ENCODE measurements at regions not wholly inside any gene's neighbourhood (a gene's known extent, or its start where the extent isn't known, plus 50 kb on each side); places are given as distances from the start of the nearest gene placed in this dataset.

DNA sequence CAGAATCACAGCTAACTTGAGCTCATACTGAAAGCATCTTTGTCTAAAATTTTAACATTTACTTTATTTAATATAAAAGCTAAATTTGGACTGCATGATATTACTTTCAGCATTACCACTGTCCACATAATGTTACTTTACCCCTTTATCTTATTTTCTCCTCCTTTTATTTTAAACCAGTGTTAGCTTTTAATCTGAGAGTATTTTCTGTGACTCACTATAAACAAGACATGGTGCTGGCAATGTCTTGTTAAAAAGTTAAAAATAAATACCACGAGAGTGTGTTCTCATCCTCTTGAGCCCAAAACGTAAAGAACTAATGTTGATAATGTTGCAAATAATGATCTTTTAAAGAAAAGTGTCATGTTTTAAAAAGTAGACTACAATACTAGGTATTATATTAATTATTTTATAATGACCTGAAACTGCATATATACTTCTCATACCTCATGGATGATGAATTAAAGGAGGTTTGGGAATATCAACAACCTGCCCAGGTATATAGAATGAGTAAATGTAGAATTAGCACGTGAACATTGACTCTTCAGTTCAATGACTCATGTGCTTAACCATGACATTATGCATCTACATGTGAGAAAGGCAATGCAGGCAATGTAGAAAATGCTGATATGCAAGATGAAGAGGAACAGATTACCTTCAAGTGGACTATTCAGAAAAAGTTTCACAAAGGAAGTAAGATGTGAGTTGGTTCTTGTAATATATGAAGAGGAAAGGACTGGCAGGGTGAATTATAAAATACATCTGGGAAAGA is 454.1 kb upstream of the ADGRL3 start:
- H4K20me1 ChIP-seq (ENCODE audit: control insufficient read depth, insufficient read depth): no peaks in the 10 kb centered on the region
- H3K36me3 ChIP-seq (ENCODE audit: control insufficient read depth in 2 of 2, insufficient read depth in 2 of 2, low read length in 1 of 2): no peaks in the 10 kb centered on the region
- H3K27me3 ChIP-seq (replicated peaks in 1 of 2; ENCODE audit: control insufficient read depth in 2 of 2, insufficient read depth in 2 of 2, low read length in 1 of 2): no peaks in the 10 kb centered on the region
- ATAC-seq (no peak), FAIRE-seq (no peak), DNase-seq (ENCODE audit: low read depth, low spot score) (no peak)
- RAD21 ChIA-PET (ENCODE audit: unreplicated experiment): interaction anchor here (0.9 kb wide), 1 partner anchor 80 kb away, joined by 3 read pairs; no protein-coding TSS in a partner anchor
- no TSS peak for BruUV-seq (replicated peaks)
- no peak overlapping the region for H3K9ac ChIP-seq (ENCODE audit: control insufficient read depth, insufficient read depth, low read length)
- H3K27ac ChIP-seq (ENCODE audit: control insufficient read depth, insufficient read depth): no peak overlapping the region
- POLR2A ChIA-PET: no interaction called here
- no peak overlapping the region for H3K4me2 ChIP-seq (ENCODE audit: control insufficient read depth, insufficient read depth)
- CTCF ChIA-PET: interaction anchor here (1.1 kb wide), 1 partner anchor 14 kb away, joined by 3 read pairs; no protein-coding TSS in a partner anchor
- in situ Hi-C loops (cut with MboI): no loop called here
- intact Hi-C loops (cut with micrococcal nuclease; ENCODE audit: unreplicated experiment): no loop called here
- H3K79me2 ChIP-seq (ENCODE audit: control insufficient read depth, insufficient read depth, low read length): no peaks in the 10 kb centered on the region
- no peak overlapping the region for H2AFZ ChIP-seq (ENCODE audit: control insufficient read depth, low read depth, low read length)
- WGBS (ENCODE audit: insufficient coverage, insufficient replicate concordance, low lambda C conversion rate, missing lambda C conversion rate): 8% methylated on average over 3 of the region's 3 CpGs
- no peak for TF ChIP-seq SUPT20H (IDR thresholded peaks at IDR 0.05; ENCODE audit: borderline replicate concordance, control insufficient read depth, low read depth, low read length)
- TF ChIP-seq, protein P1, sequence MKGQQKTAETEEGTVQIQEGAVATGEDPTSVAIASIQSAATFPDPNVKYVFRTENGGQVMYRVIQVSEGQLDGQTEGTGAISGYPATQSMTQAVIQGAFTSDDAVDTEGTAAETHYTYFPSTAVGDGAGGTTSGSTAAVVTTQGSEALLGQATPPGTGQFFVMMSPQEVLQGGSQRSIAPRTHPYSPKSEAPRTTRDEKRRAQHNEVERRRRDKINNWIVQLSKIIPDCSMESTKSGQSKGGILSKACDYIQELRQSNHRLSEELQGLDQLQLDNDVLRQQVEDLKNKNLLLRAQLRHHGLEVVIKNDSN (IDR thresholded peaks at IDR 0.05; ENCODE audit: borderline replicate concordance, extremely low read length, insufficient read depth, low read depth, low read length): no peak
- no peak for TF ChIP-seq MYC (IDR thresholded peaks at IDR 0.05; ENCODE audit: insufficient read depth, insufficient read length, insufficient replicate concordance, low read length, severe bottlenecking)
- TF ChIP-seq JUNB (IDR thresholded peaks at IDR 0.05): no peak
- no peak for TF ChIP-seq RAD51 (IDR thresholded peaks at IDR 0.05)
- TF ChIP-seq RUNX3 (IDR thresholded peaks at IDR 0.05; ENCODE audit: low read length): no peak
- no peak for TF ChIP-seq SUZ12 (IDR thresholded peaks at IDR 0.05; ENCODE audit: unreplicated experiment)
- no peak for TF ChIP-seq RB1 (IDR thresholded peaks at IDR 0.05; ENCODE audit: borderline replicate concordance)
- no peak for TF ChIP-seq POLR2AphosphoS2 (IDR thresholded peaks at IDR 0.05; ENCODE audit: low read depth, low read length)
- TF ChIP-seq RBBP5 (conservative IDR thresholded peaks at IDR 0.05): no peak
- TF ChIP-seq SMAD5 (IDR thresholded peaks at IDR 0.05; ENCODE audit: low read depth): no peak
- no peak for TF ChIP-seq NR2C2 (IDR thresholded peaks at IDR 0.05; ENCODE audit: borderline replicate concordance, control insufficient read depth, insufficient read length, low read depth)
- TF ChIP-seq, protein P2, sequence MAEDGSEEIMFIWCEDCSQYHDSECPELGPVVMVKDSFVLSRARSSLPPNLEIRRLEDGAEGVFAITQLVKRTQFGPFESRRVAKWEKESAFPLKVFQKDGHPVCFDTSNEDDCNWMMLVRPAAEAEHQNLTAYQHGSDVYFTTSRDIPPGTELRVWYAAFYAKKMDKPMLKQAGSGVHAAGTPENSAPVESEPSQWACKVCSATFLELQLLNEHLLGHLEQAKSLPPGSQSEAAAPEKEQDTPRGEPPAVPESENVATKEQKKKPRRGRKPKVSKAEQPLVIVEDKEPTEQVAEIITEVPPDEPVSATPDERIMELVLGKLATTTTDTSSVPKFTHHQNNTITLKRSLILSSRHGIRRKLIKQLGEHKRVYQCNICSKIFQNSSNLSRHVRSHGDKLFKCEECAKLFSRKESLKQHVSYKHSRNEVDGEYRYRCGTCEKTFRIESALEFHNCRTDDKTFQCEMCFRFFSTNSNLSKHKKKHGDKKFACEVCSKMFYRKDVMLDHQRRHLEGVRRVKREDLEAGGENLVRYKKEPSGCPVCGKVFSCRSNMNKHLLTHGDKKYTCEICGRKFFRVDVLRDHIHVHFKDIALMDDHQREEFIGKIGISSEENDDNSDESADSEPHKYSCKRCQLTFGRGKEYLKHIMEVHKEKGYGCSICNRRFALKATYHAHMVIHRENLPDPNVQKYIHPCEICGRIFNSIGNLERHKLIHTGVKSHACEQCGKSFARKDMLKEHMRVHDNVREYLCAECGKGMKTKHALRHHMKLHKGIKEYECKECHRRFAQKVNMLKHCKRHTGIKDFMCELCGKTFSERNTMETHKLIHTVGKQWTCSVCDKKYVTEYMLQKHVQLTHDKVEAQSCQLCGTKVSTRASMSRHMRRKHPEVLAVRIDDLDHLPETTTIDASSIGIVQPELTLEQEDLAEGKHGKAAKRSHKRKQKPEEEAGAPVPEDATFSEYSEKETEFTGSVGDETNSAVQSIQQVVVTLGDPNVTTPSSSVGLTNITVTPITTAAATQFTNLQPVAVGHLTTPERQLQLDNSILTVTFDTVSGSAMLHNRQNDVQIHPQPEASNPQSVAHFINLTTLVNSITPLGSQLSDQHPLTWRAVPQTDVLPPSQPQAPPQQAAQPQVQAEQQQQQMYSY (CRISPR knock-in tag; IDR thresholded peaks at IDR 0.05): no peak
- TF ChIP-seq NFYB (IDR thresholded peaks at IDR 0.05; ENCODE audit: insufficient read depth, low read depth, low read length): no peak
- no peak for TF ChIP-seq GABPA (IDR thresholded peaks at IDR 0.05; ENCODE audit: low read depth)
- TF ChIP-seq TAF1 (IDR thresholded peaks at IDR 0.05; ENCODE audit: borderline replicate concordance, low read depth, low read length): no peak
- TF ChIP-seq NR2C1 (IDR thresholded peaks at IDR 0.05): no peak
- no peak for TF ChIP-seq BRCA1 (IDR thresholded peaks at IDR 0.05; ENCODE audit: low read depth, low read length)
- no peak for TF ChIP-seq SMARCA5 (IDR thresholded peaks at IDR 0.05)
- no peak for TF ChIP-seq CREB1 (IDR thresholded peaks at IDR 0.05; ENCODE audit: low read depth)
- no peaks in the 10 kb centered on the region for H3K4me1 ChIP-seq (ENCODE audit: control insufficient read depth, insufficient read depth, low read length)
- H3K4me3 ChIP-seq: no peak overlapping the region
- SMC1A ChIA-PET (ENCODE audit: uncharacterized antibody, unreplicated experiment): interaction anchor here (0.6 kb wide), 1 partner anchor 8 kb away, joined by 3 read pairs; no protein-coding TSS in a partner anchor
- H3K9me3 ChIP-seq (replicated peaks; ENCODE audit: control insufficient read depth, insufficient read depth, low read length): no peaks in the 10 kb centered on the region

Data from GM12878 (cell line).